Anterior cingulate cortex (tissue), 58 donors: ENCODE measurements at regions not wholly inside any gene's neighbourhood (a gene's known extent, or its start where the extent isn't known, plus 50 kb on each side); places are given as distances from the start of the nearest gene placed in this dataset.

ENCODE experiments used
- DNase-seq, 58 donors: peaks; one replicate each; lab custom pipeline; 2025; lab: John Stamatoyannopoulos, UW

- peak in 7 of 58 donors; percentile 3 to 49 (median 25) for DNase-seq
Observed at GRCh38 chr5:125584140-125584520, 837.7 kb upstream of the ZNF608 start.

GRCh38 chr5:125587631-125588030, 835.6 kb upstream of the GRAMD2B start:
- DNase-seq: no peak

- DNase-seq: no peak
Observed at GRCh38 chr5:125592856-125593255, 830.4 kb upstream of the GRAMD2B start.

GRCh38 chr5:125595095-125595494, 828.1 kb upstream of the GRAMD2B start:
- peak in 20 of 58 donors; percentile 3 to 48 (median 27) for DNase-seq

GRCh38 chr5:125595845-125596244, 827.4 kb upstream of the GRAMD2B start:
- DNase-seq: no peak

GRCh38 chr5:125597338-125597737, 825.9 kb upstream of the GRAMD2B start:
- DNase-seq: no peak

GRCh38 chr5:125600559-125600958, 822.6 kb upstream of the GRAMD2B start:
- DNase-seq: no peak

- no peak for DNase-seq
Observed at GRCh38 chr5:125602184-125602583, 821.0 kb upstream of the GRAMD2B start.

- DNase-seq: no peak
Observed at GRCh38 chr5:125603321-125603720, 819.9 kb upstream of the GRAMD2B start.

GRCh38 chr5:125604104-125604503, 819.1 kb upstream of the GRAMD2B start:
- no peak for DNase-seq

GRCh38 chr5:125607018-125607417, 816.2 kb upstream of the GRAMD2B start:
- DNase-seq: no peak

GRCh38 chr5:125609011-125609410, 814.2 kb upstream of the GRAMD2B start:
- no peak for DNase-seq

- DNase-seq: no peak
Observed at GRCh38 chr5:125610892-125611291, 812.3 kb upstream of the GRAMD2B start.

GRCh38 chr5:125611541-125611940, 811.7 kb upstream of the GRAMD2B start:
- DNase-seq: no peak

GRCh38 chr5:125612181-125612721, 811.0 kb upstream of the GRAMD2B start:
- peak in 9 of 58 donors; percentile 1 to 17 (median 3) for DNase-seq

- DNase-seq: no peak
Observed at GRCh38 chr5:125612776-125613175, 810.4 kb upstream of the GRAMD2B start.

- DNase-seq: no peak
Observed at GRCh38 chr5:125630237-125630636, 793.0 kb upstream of the GRAMD2B start.

GRCh38 chr5:125633523-125633922, 789.7 kb upstream of the GRAMD2B start:
- no peak for DNase-seq

GRCh38 chr5:125634216-125634835, 788.9 kb upstream of the GRAMD2B start:
- DNase-seq: no peak

GRCh38 chr5:125639858-125640257, 783.4 kb upstream of the GRAMD2B start:
- no peak for DNase-seq

- no peak for DNase-seq
Observed at GRCh38 chr5:125652761-125653160, 770.4 kb upstream of the GRAMD2B start.

- DNase-seq: no peak
Observed at GRCh38 chr5:125654392-125654791, 768.8 kb upstream of the GRAMD2B start.

- peak in 1 of 58 donors; percentile 24 for DNase-seq
Observed at GRCh38 chr5:125655156-125655555, 768.1 kb upstream of the GRAMD2B start.
